ENCODE measurements at regions not wholly inside any gene's neighbourhood (a gene's known extent, or its start where the extent isn't known, plus 50 kb on each side); places are given as distances from the start of the nearest gene placed in this dataset.

DNA sequence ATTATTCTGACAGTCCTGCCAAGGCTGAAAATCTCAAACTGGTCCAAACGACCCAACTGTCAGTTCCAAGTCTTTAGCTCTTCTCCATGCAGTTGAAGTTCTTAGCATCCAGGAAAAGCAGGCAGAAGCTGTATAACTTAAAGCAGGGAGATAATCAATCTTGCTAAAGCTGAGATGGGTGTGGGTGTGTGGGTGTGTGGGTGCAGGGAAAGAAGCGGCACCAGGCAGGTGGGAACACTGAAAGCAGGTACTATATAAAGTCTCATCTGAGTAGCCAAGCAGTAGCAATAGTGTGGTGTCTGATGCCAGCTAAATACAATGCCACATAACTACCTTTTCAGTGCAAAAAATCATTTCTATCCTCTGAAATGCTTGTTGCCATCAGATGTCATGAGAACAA, 69.7 kb upstream of the EGFL6 start:
- TF ChIP-seq EZH2 (IDR thresholded peaks at IDR 0.05) = no peak
- no peak for TF ChIP-seq POLR2AphosphoS5 (IDR thresholded peaks at IDR 0.05; ENCODE audit: borderline replicate concordance, low read depth, low read length)
- no peak for TF ChIP-seq FOXP2 (optimal IDR thresholded peaks at IDR 0.05; ENCODE audit: control extremely low read depth, extremely low read length, insufficient read depth)

All from SK-N-MC (cell line).